ENCODE measurements at regions not wholly inside any gene's neighbourhood (a gene's known extent, or its start where the extent isn't known, plus 50 kb on each side); places are given as distances from the start of the nearest gene placed in this dataset.

DNA sequence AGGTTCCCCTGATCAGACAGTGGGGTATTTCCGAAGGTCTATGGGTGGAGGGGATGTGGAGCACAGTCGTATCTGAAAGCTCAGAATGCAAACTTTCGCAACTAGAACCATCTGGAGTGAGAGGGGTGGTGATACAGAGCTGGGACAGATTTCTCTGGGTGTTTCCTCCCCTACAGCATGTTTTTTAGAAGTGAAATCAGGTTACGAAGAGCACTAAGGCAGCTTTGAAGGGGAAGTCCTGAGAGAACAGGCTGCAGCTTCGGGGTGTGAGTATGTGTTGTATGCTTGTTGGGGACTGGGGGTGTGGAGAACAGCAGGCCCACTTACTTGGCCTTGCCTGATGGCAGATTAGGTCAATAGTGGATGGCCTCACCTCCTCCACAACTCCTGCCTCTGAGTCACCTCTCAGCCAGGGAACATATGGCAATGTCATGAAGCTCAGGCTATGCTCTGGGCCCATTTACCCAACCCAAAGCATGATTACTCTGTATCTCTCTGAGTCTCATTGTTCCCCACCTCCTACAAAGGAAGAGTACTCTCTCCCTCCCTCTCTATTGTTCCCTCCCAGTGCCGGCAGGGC, 107.2 kb upstream of the RASGRP1 start:
- Histone ChIP-seq H3K18ac (ENCODE audit: extremely low read depth, low read length) (no peak overlapping the region), H3K36me3 (ENCODE audit: control insufficient read depth in 2 of 4, insufficient read depth in 4 of 4, low read length in 3 of 4) (no peaks in the 10 kb centered on the region), H3K9me3 (ENCODE audit: insufficient read depth in 2 of 2, low read depth in 1 of 2, low read length in 1 of 2) (no peaks in the 10 kb centered on the region), H2BK12ac (ENCODE audit: low read depth, low read length) (peak overlapping the region; percentile 43; the same call in 1 of the 2 replicates), H3K4me2 (ENCODE audit: insufficient read depth in 1 of 2, low read depth in 2 of 2, low read length in 2 of 2) (no peak overlapping the region), H3K4me1 (replicated peaks in 1 of 4; ENCODE audit: control insufficient read depth in 3 of 4, insufficient read depth in 4 of 4, low read length in 3 of 4) (peaks cover 0 to 5% (median 2%) of the 10 kb centered on the region in 4 experiments; a peak in 3 of 7 replicates), H3K23ac (ENCODE audit: insufficient read length) (no peak overlapping the region), H3K56ac (replicated peaks; ENCODE audit: insufficient read length, low read depth, low read length) (no peak overlapping the region), H2AK5ac (ENCODE audit: low read depth, low read length) (no peak overlapping the region), H4K20me1 (replicated peaks in 1 of 2; ENCODE audit: control insufficient read depth in 1 of 2, insufficient read depth in 2 of 2, low read length in 2 of 2) (no peaks in the 10 kb centered on the region), H3K27ac (ENCODE audit: low read depth, low read length) (no peak overlapping the region), H2BK15ac (ENCODE audit: low read length) (0 out of 2 replicates have a peak overlapping the region, but pooled peaks have one; percentile 66), H2AFZ (ENCODE audit: low read length) (peak overlapping the region; percentile 57), H2BK20ac (ENCODE audit: low read length) (no peak overlapping the region), H3K4ac (replicated peaks; ENCODE audit: insufficient read length, low read depth, low read length) (no peak overlapping the region), H3K23me2 (ENCODE audit: low read depth, low read length) (no peaks in the 10 kb centered on the region), H2BK120ac (replicated peaks; ENCODE audit: low read depth, low read length) (no peak overlapping the region), H3K79me2 (ENCODE audit: control insufficient read depth in 1 of 2, insufficient read depth in 2 of 2, low read length in 2 of 2) (no peaks in the 10 kb centered on the region), H3K9ac (replicated peaks in 1 of 4; ENCODE audit: extremely low read depth in 1 of 4, low read depth in 3 of 4, low read length in 3 of 4) (no peak overlapping the region), H3K27me3 (replicated peaks in 1 of 4; ENCODE audit: control insufficient read depth in 3 of 4, extremely low read depth in 1 of 4, insufficient read depth in 3 of 4, low read length in 3 of 4) (peaks cover 0 to 1% (median 0%) of the 10 kb centered on the region in 4 experiments; a peak in 1 of 7 replicates), H4K5ac (ENCODE audit: insufficient read length, low read depth, low read length) (no peak overlapping the region), H2BK5ac (ENCODE audit: low read depth, low read length) (no peak overlapping the region; the same call in 1 of the 2 replicates), H4K8ac (ENCODE audit: extremely low read depth, insufficient read depth, low read length) (no peak overlapping the region), H3K4me3 (ENCODE audit: extremely low read depth in 1 of 4, insufficient read depth in 2 of 4, low read depth in 3 of 4, low read length in 4 of 4) (no peak overlapping the region), H3K79me1 (ENCODE audit: low read depth, low read length) (no peaks in the 10 kb centered on the region), H4K91ac (replicated peaks; ENCODE audit: insufficient read length, low read length) (peak overlapping the region; percentile 62), H3K14ac (ENCODE audit: insufficient read length) (no peak overlapping the region)
- 91% methylated on average over 6 of the region's 6 CpGs; no CpG with 5 or more reads in 1 of the 2 experiments for WGBS, 2 experiments (ENCODE audit: extremely low coverage in 1 of 2, insufficient coverage in 1 of 2, insufficient read length in 1 of 2, insufficient replicate concordance in 2 of 2, low coverage in 1 of 2, low lambda C conversion rate in 2 of 2, missing lambda C conversion rate in 1 of 2)
- CTCF ChIA-PET (ENCODE audit: partially characterized antibody) = interaction anchor here (1.0 to 1.7 kb wide), 3 partner anchors 11 to 230 kb away, joined by 3 to 8 read pairs (median 4); no protein-coding TSS in a partner anchor
- POLR2A ChIA-PET (ENCODE audit: partially characterized antibody) = no interaction called here
- DNase-seq (ENCODE audit: low read depth in 1 of 2, low spot score in 2 of 2) (no peak), FAIRE-seq (no peak)
- TF ChIP-seq MAX (IDR thresholded peaks at IDR 0.05) (no peak), KDM4A (IDR thresholded peaks at IDR 0.05; ENCODE audit: low read depth, low read length, severe bottlenecking) (no peak), SIX5 (IDR thresholded peaks at IDR 0.05; ENCODE audit: low read depth, low read length) (no peak), RAD21 (IDR thresholded peaks at IDR 0.05 in 1 of 2, conservative IDR thresholded peaks at IDR 0.05 in 1 of 2; ENCODE audit: low read depth in 2 of 2, low read length in 2 of 2) (no peak)
